GM21528 (cell line): ENCODE measurements at regions not wholly inside any gene's neighbourhood (a gene's known extent, or its start where the extent isn't known, plus 50 kb on each side); places are given as distances from the start of the nearest gene placed in this dataset.

Source experiments
- ATAC-seq: cut with Tn5 transposase; IDR thresholded peaks from one replicate; pipeline ENCODE4 v1.9.1; 2021; ENCODE audit warnings: mild to moderate bottlenecking, moderate library complexity; ENCODE audit not compliant: unreplicated experiment, low FRiP score

GRCh38 chr1:56170784-56171320, 408.5 kb downstream of the PLPP3 start:
- no peak for ATAC-seq

DNA sequence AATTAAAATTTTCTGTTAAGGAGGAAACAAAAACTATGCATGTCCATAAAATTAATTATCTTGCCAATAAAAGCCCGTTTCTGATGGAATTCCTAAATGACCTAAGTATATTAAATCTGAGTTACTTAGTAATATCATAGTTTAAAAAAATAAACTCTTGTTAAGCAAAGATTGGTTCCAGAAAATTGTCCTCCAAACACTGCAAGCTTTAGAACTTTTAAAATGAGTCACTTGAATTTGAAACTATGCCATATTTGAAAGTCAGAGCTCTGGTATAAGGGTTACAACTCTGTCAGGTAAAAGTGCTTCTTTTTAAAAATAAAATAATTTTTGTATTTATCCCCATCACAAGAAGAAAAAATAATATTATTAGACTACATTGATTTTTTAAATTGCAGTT, 409.5 kb downstream of the PLPP3 start:
- no peak for ATAC-seq

GRCh38 chr1:56168176-56168575, 411.2 kb downstream of the PLPP3 start:
- no peak for ATAC-seq

DNA sequence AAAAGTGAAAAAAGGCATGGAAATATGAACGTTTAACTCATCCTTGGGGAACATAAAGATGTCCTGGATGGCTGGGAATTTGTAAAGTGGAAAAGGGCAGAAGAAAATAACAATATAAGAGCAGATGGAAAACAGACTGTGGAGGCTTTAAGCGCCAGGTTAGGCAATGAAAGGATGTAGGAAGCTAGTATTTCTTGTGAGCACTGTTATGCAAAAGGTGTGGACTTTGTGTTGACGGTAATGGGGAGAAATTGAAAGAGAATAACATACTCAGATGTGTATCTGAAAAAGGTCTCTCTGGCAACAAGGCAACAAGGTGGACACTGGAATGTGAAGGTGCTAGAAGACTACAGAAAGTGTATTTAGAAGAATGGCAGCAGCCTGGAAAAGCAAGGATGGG, 411.8 kb downstream of the PLPP3 start:
- no peak for ATAC-seq

- ATAC-seq = no peak
Observed at GRCh38 chr1:56160773-56161315, 418.5 kb downstream of the PLPP3 start.

GRCh38 chr1:56156971-56157876, 422.1 kb downstream of the PLPP3 start:
- ATAC-seq = no peak

DNA sequence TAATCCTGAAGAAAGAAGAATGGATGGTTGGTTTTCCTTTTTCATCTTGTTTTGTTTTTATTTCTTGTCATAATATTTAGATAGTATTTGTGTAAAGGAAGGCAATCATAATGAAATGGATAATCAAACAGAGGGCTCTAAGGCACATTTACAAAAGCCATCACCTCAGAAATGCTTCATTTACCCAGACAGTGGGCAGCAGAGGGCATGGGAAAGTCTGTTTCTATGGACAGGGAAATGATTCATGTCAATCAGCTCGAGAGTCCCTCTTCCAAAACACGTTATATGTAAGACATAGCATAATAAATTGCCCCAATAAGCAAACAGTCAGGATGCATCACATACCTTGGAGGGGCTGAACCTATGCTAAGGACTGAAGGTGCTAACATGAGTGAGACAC, 426.1 kb downstream of the PLPP3 start:
- ATAC-seq = no peak

DNA sequence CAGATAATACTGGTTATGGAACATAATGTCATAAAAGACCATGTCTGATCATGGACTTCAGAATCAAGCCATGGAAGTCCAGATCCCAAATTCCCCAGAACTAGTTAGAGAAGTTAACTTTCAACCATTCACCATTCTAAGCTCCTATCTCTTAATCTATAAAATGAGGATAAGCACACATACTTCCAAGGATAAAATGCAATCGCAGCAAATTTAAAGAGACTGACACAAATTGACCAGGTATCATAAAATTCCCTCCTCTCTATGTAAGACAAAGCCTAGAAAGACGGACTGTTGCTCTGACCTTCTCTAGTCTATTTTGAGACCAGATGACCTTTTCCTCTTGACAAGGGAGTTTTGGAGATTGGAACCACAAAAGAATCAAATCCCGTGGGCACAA, 426.7 kb downstream of the PLPP3 start:
- no peak for ATAC-seq

DNA sequence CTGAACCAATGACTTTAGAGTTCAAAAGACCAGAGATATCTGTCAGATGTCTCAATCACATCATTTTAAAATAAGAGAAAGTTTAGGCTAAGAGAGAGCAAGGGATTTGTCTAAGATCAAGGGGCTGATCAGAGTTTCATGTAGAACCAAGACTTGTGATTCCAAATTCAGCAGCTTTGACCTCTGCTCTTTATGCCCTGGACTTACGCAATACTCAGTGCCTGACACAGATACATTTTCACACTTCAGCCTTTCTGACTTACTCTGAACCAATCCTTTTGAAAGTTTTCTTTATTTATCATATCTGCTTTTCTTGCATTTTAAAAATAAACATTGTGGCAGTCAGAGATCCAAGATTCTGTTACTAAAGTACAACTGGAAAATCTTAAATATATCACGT, 428.0 kb downstream of the PLPP3 start:
- no peak for ATAC-seq

- no peak for ATAC-seq
Observed at GRCh38 chr1:56150441-56151215, 428.7 kb downstream of the PLPP3 start.

DNA sequence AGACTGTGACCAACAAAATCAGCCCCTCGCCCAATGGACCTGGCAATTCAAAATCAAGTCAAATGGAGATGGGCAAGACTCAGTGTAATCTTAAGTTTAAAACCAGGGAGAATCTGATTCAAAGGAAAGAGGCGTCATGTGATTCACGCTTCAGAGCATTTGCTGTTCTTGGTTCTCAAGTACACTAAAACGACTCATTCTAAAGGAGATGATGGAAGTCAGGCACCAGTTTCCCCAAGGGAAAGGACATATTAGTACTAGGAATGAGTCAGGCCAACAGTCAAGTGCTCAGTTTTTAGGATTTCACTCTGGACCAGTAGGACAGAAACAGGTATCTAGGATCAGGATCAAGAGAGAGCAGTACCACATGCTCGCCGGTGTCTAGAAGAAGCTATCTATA, 429.6 kb downstream of the PLPP3 start:
- no peak for ATAC-seq

DNA sequence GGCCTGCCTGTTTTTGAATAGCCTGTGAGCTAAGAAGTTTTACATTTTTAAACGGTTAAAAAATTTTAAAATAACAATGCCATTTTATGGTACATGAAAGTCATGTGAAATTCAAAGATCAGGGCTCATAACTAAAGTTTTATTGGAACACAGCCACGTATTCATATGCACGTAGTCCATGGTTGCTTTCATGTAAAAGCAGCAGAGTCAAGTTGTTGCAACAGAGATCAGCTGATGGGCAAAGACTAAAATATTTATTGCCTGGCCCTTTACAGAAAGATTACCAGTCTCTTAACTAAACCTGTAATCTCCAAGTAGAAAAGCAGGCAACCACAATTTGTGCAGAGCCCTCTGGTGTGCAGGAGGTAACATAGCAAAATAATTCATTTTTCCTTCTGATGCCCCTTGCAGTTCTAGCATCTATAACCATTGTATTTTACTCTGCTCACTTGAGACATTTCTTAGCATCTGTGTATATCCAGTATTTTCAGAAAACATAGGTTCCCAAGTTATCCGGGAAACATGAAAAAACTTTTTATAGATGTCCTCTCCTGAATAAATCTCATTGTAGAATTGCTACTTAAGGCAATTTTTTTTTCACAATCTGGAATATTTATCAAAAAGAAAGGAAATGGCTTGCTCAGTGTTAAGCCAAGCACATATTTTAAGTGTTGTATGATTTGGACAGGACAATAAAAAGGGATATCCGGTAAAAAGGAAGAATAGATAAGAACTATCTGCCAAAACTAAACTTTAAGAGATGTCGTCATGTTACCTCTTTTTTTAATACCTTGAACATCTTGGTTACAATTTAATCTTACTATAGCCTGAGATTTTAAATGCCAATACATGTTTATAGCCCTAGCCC, 430.8 kb downstream of the PLPP3 start:
- ATAC-seq = no peak

GRCh38 chr1:56147459-56147858, 431.9 kb downstream of the PLPP3 start:
- no peak for ATAC-seq

DNA sequence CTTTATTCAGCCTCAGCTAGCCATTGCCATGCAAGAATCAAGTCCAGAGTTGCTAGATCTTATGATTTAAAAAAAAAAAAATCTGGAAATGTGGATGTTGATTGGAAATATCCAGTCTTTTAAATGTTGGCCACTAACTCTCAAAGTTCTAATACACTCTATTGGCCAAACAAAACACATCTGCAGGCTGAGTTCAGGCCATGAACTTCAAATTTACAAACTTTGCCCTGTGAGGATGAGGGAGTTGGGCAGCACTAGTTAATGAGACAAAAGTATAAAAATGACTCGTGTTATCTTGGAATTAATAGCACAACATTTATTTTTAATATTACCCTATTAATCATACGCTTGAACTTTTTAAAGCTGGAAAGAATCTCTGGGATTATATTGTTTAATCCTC, 432.3 kb downstream of the PLPP3 start:
- ATAC-seq = no peak

GRCh38 chr1:56146449-56146848, 432.9 kb downstream of the PLPP3 start:
- no peak for ATAC-seq

DNA sequence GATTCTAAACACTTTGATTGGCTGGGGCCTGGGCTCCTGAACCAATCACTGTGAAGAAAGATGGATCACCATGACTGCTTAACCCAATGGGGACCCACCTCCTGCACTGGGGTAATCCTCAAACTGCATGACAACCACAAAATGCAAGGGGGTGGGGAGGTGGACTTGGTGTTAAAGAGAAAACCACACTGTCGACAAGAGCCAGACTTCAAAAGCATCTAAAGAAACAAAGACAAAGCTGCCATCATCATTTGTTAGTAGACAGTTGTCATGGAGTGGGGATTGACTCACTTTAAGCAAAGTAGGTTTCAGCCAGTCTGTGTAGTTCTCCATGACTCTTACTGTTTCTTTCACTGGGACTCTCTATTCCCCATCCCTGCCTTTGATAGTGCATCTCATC, 433.8 kb downstream of the PLPP3 start:
- no peak for ATAC-seq

DNA sequence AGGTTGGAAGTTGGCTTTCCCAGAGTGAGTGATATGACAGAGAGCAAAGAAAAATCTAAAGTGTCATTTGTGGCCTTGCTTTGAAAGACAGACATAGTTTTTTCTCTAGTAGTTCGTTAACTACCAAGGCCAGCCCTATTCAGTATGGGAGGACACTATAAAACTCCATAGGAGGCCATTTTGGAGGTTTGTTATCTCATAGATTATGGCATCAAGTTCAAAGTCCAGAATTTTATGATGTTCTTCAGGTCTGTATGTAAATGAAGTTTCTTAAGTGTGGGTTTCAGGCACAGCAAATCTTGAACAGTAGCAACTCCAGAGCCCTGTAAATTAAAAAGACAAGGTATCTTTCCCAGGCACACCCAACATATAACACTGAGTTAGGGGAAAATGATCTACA, 437.1 kb downstream of the PLPP3 start:
- ATAC-seq = no peak

GRCh38 chr1:56139836-56140235, 439.5 kb downstream of the PLPP3 start:
- ATAC-seq = no peak

DNA sequence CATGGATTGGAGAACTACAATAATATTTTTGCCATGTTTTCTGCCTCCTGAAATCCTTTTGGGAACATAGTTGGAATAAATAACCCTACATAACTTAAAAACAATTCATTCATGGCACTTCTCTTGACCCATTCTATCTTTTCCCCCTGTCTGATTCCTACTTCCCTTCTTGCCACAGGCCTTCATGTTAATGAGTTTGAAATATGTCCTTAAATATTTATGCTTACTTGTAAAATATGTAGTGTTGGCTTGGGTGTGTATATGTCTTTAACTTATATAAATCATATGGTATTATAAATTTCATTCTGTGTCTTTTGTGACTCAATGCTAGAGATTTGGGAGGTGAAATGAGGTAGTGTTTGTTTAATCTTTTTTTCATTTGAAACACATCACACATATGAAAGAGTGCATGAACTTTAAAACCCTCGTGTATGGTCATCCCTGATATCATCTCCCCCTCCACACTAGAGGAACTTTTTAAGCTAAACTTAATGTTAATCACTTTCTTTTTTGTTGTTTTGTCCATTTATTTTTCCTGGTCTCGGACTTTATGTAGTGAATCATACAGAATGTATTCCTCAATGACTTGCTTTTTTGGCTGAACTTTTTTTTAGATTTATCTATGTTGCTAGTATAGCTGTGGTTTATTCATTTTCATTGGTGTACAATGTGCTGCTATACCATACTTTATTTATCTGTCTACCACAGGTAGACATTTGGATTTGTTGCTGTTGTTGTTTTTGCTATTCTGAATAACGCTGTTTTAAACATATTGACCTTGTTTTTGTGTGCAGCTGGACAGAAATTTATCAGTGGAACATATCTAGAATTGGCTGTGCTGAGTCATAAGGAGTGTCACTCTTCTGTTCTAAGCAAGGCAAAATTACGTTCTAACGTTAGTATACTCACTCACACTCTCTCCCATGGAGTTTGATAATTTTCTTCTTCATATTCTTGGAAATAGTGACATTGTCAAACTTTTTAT, 441.6 kb downstream of the PLPP3 start:
- no peak for ATAC-seq
